BJ (cell line): ENCODE measurements at regions not wholly inside any gene's neighbourhood (a gene's known extent, or its start where the extent isn't known, plus 50 kb on each side); places are given as distances from the start of the nearest gene placed in this dataset.

ENCODE experiments used
- CTCF ChIA-PET: fragments of 350-600 bp; formaldehyde crosslinking; extraction: SDS; loops from one replicate; lab custom pipeline; 2021; ENCODE audit warnings: antibody characterized with exemption, inconsistent platforms; lab: Yijun Ruan, JAX
- POLR2A ChIA-PET: fragments of 300-600 bp; sonication (Branson Sonifier 250); formaldehyde crosslinking; extraction: SDS; loops from one replicate; lab custom pipeline; 2021; ENCODE audit warnings: antibody characterized with exemption; lab: Charles Lee
- DNase-seq: peaks from one replicate; pipeline ENCODE4 v3.0.0-alpha.2; 2011; ENCODE audit warnings: low read depth
- H3K27me3 ChIP-seq: 2 replicates; pipeline ENCODE4 v1.6.0; 2011; ENCODE audit warnings: low read length; ENCODE audit not compliant: control insufficient read depth, insufficient read depth
- H3K36me3 ChIP-seq: 2 replicates; pipeline ENCODE4 v1.5.1; 2011; ENCODE audit warnings: low read length; ENCODE audit not compliant: control insufficient read depth, insufficient read depth
- H3K4me3 ChIP-seq: 2 replicates; pipeline ENCODE4 v1.5.1; 2011; ENCODE audit warnings: low read depth, mild to moderate bottlenecking, control low read depth, low read length
- TF ChIP-seq, protein P1 (sequence below): IDR thresholded peaks from 2 replicates; pipeline ENCODE4 v1.5.1; 2011; ENCODE audit warnings: low read depth, mild to moderate bottlenecking, control low read depth, inconsistent platforms, low read length, moderate library complexity; ENCODE audit not compliant: insufficient read depth

DNA sequence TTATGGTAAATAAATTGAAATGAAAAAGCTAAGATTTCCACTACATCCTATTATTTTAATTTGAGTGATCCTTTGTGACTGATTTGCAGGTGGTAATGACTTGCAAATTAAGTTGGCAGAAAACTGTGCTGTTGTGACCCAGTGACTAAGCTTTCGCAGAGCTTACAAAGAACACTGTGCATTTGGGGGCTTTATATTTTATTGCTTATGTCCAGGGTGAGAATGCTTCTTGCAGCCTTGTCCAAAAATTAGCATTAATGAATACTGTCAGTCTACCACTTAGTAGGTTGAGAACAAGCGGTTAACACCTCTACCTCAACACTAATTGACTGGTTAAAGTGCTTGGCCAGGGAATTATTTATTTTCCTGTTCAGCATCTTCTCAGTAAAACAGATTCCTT, 991.3 kb upstream of the DIAPH2 start:
- Histone ChIP-seq H3K4me3 (no peak overlapping the region), H3K36me3 (no peaks in the 10 kb centered on the region), H3K27me3 (no peaks in the 10 kb centered on the region)
- DNase-seq = no peak
- ChIA-PET CTCF (no interaction called here), POLR2A (no interaction called here)
- TF ChIP-seq, protein P1, sequence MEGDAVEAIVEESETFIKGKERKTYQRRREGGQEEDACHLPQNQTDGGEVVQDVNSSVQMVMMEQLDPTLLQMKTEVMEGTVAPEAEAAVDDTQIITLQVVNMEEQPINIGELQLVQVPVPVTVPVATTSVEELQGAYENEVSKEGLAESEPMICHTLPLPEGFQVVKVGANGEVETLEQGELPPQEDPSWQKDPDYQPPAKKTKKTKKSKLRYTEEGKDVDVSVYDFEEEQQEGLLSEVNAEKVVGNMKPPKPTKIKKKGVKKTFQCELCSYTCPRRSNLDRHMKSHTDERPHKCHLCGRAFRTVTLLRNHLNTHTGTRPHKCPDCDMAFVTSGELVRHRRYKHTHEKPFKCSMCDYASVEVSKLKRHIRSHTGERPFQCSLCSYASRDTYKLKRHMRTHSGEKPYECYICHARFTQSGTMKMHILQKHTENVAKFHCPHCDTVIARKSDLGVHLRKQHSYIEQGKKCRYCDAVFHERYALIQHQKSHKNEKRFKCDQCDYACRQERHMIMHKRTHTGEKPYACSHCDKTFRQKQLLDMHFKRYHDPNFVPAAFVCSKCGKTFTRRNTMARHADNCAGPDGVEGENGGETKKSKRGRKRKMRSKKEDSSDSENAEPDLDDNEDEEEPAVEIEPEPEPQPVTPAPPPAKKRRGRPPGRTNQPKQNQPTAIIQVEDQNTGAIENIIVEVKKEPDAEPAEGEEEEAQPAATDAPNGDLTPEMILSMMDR = no peak

GRCh38 chrX:95703696-95704095, 980.9 kb upstream of the DIAPH2 start:
- no peak for DNase-seq
- POLR2A ChIA-PET = no interaction called here

GRCh38 chrX:95716841-95717240, 967.8 kb upstream of the DIAPH2 start:
- no peaks in the 10 kb centered on the region for H3K36me3 ChIP-seq
- TF ChIP-seq, protein P1 = no peak
- DNase-seq = no peak
- no peaks in the 10 kb centered on the region for H3K27me3 ChIP-seq
- CTCF ChIA-PET = no interaction called here
- POLR2A ChIA-PET = no interaction called here
- H3K4me3 ChIP-seq = no peak overlapping the region

More at GRCh38 chrX:95703696-95704095, 980.9 kb upstream of the DIAPH2 start:
- TF ChIP-seq, protein P1 = no peak
- CTCF ChIA-PET = no interaction called here
- Histone ChIP-seq H3K36me3 (no peaks in the 10 kb centered on the region), H3K27me3 (no peaks in the 10 kb centered on the region), H3K4me3 (no peak overlapping the region)

- ChIA-PET CTCF (no interaction called here), POLR2A (no interaction called here)
- TF ChIP-seq, protein P1 = no peak
- Histone ChIP-seq H3K4me3 (no peak overlapping the region), H3K36me3 (no peaks in the 10 kb centered on the region), H3K27me3 (no peaks in the 10 kb centered on the region)
- DNase-seq = no peak
Observed at GRCh38 chrX:95718746-95719145, 965.9 kb upstream of the DIAPH2 start.

- no peak for DNase-seq
- ChIA-PET POLR2A (no interaction called here), CTCF (no interaction called here)
- Histone ChIP-seq H3K27me3 (no peaks in the 10 kb centered on the region), H3K4me3 (no peak overlapping the region), H3K36me3 (no peaks in the 10 kb centered on the region)
- TF ChIP-seq, protein P1 = no peak
Observed at GRCh38 chrX:95721011-95721410, 963.6 kb upstream of the DIAPH2 start.
